ENCODE measurements at regions not wholly inside any gene's neighbourhood (a gene's known extent, or its start where the extent isn't known, plus 50 kb on each side); places are given as distances from the start of the nearest gene placed in this dataset.
A peak's percentile ranks its signal among the peaks of the same experiment; 100 is the strongest.
"Not testable (repeated sequence)": the region's sequence is repeated elsewhere in the genome, so short reads cannot be mapped to it uniquely, and the experiment has no call there.

DNA sequence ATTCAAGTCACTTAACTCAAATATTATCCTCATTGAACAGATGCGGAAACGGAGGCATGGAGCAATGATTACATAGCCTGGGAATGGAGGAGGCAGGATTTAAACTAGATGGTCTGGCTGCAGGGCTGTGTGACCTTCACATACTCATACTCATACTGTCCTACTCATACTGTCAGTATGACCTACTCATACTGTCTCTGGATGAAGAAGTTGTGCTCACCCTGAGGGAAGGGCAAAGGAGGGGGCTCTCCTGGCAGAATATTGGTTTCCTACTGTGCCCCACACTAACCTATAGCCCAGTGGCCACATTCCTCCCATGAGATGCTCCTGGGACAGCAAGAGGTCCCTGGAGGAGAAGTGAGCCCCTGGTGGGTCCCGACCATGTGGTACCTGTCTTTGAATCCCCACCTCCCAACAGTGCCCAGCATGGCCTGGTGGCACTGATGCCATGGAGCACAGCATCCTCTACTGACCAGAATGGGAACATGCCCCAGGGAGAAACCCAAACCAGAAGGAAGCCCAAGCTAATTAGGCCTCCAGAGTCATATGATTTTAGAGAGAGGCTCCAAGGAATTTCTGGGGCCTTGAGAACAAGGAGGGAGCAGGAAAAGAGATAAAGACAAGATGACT, 197.3 kb upstream of the SDK2 start:
- peak; percentile 51 for ATAC-seq

DNA sequence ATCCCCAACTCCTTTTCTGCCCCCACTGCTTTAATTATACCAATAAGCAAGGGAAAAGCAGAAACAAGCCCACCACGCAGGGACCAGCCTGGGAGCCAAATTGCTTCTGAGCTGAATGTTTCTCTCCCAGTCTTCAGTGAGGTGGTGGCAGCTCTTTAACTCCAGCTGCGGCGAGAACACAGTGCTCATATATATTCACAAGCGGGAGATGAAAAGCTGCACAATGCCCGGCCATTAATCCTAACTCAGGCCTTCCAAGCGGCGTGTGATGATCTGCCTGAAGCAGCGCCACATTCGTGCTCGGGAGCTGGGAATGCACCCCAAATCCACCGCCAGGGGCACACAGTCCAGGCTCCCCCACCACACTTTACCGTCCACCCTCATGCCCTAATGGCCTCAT, 203.7 kb upstream of the SDK2 start:
- ChIA-PET POLR2A (no interaction called here), CTCF (no interaction called here)
- intact Hi-C loops (cut with DNase I, micrococcal nuclease), result no loop called here
- Mint-ChIP-seq H3K4me3 (no peak overlapping the region), H3K36me3 (ENCODE audit: low read depth) (no peaks in the 10 kb centered on the region), H3K27me3 (no peaks in the 10 kb centered on the region), H3K27ac (no peak overlapping the region), H3K9me3 (ENCODE audit: low read depth) (no peaks in the 10 kb centered on the region), H3K4me1 (peaks cover 10% of the 10 kb centered on the region)
- no peak for ATAC-seq
- no peak for DNase-seq

More for the DNA sequence above, 197.3 kb upstream of the SDK2 start:
- Mint-ChIP-seq H3K27ac (no peak overlapping the region), H3K9me3 (ENCODE audit: low read depth) (peaks cover 7% of the 10 kb centered on the region), H3K4me1 (peaks cover 5% of the 10 kb centered on the region), H3K4me3 (no peak overlapping the region), H3K27me3 (no peaks in the 10 kb centered on the region), H3K36me3 (ENCODE audit: low read depth) (peaks cover 4% of the 10 kb centered on the region)
- CTCF ChIA-PET, result interaction anchor here (0.7 to 1.2 kb wide), 4 partner anchors 132 to 411 kb away, joined by 3 to 4 read pairs (median 3); no protein-coding TSS in a partner anchor
- POLR2A ChIA-PET, result interaction anchor here (0.5 kb wide), 1 partner anchor 134 kb away, joined by 3 read pairs; no protein-coding TSS in a partner anchor
- peak; percentile 28 for DNase-seq
- intact Hi-C loops (cut with DNase I, micrococcal nuclease), result loop anchor here in 1 of 2 experiments (1.0 kb wide), 1 partner anchor 412 kb away; no protein-coding TSS in a partner anchor

DNA sequence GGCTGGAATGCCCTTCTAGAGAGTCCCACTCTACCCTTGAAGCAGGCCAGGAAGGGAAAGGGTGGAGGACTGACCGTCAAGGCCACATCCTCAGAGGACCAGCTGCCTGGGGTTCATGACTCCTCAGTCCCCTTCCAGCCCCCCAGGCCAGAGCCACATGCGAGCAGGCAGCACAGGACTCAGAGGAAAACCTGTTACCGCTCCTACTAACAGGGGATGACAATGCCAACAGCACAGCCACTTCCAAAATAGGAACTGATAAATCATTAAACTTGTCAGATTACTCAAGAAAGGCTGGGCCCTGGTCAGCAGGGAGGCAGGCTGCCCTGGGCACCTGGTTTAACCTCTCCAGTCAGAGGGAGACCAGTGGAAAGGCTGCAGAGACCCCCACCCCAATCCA, 206.2 kb upstream of the SDK2 start:
- H3K27me3 Mint-ChIP-seq, result no peaks in the 10 kb centered on the region
- peaks cover 10% of the 10 kb centered on the region for H3K4me1 Mint-ChIP-seq
- H3K36me3 Mint-ChIP-seq (ENCODE audit: low read depth), result no peaks in the 10 kb centered on the region
- H3K27ac Mint-ChIP-seq, result no peak overlapping the region
- intact Hi-C loops (cut with DNase I, micrococcal nuclease), result no loop called here
- DNase-seq (no peak), ATAC-seq (no peak)
- CTCF ChIA-PET, result no interaction called here
- H3K9me3 Mint-ChIP-seq (ENCODE audit: low read depth), result peaks cover 13% of the 10 kb centered on the region
- no peak overlapping the region for H3K4me3 Mint-ChIP-seq
- POLR2A ChIA-PET, result no interaction called here

DNA sequence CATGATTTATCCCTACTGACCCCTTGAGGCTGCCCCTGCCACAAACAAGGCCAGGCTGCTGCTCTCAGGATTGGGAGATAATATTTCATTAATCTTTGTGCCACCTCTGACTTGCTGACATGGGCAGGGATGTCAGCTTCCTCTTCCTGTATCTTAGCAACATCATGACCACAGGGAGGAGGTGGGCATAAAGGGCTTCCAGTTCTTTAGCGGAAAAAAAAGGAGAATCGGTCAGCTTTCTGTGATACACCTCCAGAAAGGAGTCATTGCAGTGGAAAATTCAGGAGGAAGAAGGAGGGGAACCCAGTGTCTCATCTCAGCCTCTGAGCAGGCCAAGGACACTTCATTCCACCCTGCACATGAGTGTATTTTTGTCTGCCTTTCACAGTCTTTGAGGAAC, 206.8 kb upstream of the SDK2 start:
- POLR2A ChIA-PET, result no interaction called here
- Mint-ChIP-seq H3K27me3 (no peaks in the 10 kb centered on the region), H3K36me3 (ENCODE audit: low read depth) (no peaks in the 10 kb centered on the region), H3K9me3 (ENCODE audit: low read depth) (peaks cover 13% of the 10 kb centered on the region), H3K4me1 (peaks cover 10% of the 10 kb centered on the region), H3K4me3 (no peak overlapping the region), H3K27ac (no peak overlapping the region)
- intact Hi-C loops (cut with DNase I, micrococcal nuclease), result no loop called here
- CTCF ChIA-PET, result no interaction called here
- ATAC-seq (no peak), DNase-seq (no peak)

DNA sequence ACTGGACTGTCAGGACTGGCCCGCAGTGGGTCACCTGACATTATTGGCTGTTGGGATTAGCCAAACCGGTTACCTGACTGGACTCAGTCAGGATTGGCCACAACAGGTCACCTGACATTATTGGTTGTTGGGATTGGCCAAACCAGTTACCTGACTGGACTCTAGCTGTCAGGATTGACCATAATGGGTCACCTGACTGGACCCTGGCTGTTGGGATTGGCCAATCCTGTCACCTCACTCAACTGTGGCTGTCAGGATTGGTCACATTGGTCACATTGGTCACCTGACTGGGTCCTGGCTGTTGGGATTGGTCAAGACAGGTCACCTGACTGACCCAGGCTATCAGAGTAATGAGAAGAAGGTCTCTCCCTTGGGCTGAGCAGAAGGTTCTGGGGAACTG, 207.7 kb upstream of the SDK2 start:
- peaks cover 13% of the 10 kb centered on the region for H3K9me3 Mint-ChIP-seq (ENCODE audit: low read depth)
- intact Hi-C loops (cut with DNase I, micrococcal nuclease), result no loop called here
- H3K36me3 Mint-ChIP-seq (ENCODE audit: low read depth), result no peaks in the 10 kb centered on the region
- peaks cover 10% of the 10 kb centered on the region for H3K4me1 Mint-ChIP-seq
- POLR2A ChIA-PET, result no interaction called here
- CTCF ChIA-PET, result no interaction called here
- DNase-seq (no peak), ATAC-seq (no peak)
- no peak overlapping the region for H3K4me3 Mint-ChIP-seq
- H3K27ac Mint-ChIP-seq, result no peak overlapping the region
- H3K27me3 Mint-ChIP-seq, result no peaks in the 10 kb centered on the region

DNA sequence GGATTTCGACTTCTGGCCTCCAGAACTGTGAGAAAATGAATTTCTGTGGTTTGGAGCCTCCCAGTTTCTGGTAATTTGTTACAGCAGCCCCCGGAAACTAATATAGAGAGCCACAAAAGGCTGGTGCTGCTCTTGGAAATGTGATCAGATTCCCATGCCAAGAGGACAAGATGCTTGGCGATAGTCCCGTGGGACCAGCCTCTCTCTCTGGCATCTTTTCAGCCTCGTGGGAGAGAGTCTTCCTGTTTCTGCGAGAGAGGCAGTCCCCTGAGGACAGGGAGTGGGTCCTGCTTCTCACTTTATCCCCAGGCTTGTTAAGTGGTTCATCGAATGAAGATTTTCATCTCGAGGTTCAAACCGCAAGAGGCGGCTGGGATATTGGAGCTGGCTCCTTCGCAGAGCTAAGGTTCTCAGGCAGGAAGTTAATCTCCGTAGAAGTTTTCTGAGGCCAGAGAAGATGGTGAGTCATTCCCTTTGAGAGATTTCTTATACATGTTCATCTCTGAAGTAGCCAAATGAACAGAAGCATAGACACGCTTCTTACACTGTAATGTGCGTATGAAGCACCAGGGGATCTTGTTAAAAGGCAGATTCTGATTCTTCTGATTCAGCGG, 211.6 kb upstream of the SDK2 start:
- Mint-ChIP-seq H3K27ac (no peak overlapping the region), H3K4me1 (peaks cover 10% of the 10 kb centered on the region), H3K36me3 (ENCODE audit: low read depth) (no peaks in the 10 kb centered on the region), H3K27me3 (no peaks in the 10 kb centered on the region), H3K9me3 (ENCODE audit: low read depth) (peaks cover 13% of the 10 kb centered on the region), H3K4me3 (no peak overlapping the region)
- no peak for DNase-seq
- ATAC-seq, result peak; percentile 44
- ChIA-PET POLR2A (no interaction called here), CTCF (no interaction called here)
- intact Hi-C loops (cut with DNase I, micrococcal nuclease), result no loop called here

DNA sequence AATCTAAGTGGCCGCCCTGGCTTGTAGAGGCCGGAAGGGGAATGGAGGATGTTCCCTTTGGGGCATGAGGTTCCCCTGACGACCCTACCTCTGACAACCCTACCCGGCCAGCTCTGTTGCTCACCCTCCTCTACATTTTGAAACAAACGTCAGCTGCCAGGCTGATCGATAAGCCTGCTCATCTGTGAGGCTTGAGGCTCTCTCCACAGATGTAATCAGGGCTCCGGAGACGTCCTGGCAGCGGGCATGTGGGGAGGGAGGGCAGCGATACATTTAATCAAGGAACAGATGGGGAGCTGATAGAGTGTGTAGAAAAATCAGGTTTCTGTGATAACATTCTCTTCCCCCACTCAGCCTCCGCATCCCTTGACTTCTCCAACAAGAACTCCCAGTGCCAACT, 212.3 kb upstream of the SDK2 start:
- H3K27ac Mint-ChIP-seq, result no peak overlapping the region
- peaks cover 13% of the 10 kb centered on the region for H3K9me3 Mint-ChIP-seq (ENCODE audit: low read depth)
- no peaks in the 10 kb centered on the region for H3K27me3 Mint-ChIP-seq
- CTCF ChIA-PET, result no interaction called here
- ATAC-seq (no peak), DNase-seq (no peak)
- H3K36me3 Mint-ChIP-seq (ENCODE audit: low read depth), result no peaks in the 10 kb centered on the region
- intact Hi-C loops (cut with DNase I, micrococcal nuclease), result no loop called here
- POLR2A ChIA-PET, result no interaction called here
- peaks cover 2% of the 10 kb centered on the region for H3K4me1 Mint-ChIP-seq
- no peak overlapping the region for H3K4me3 Mint-ChIP-seq

DNA sequence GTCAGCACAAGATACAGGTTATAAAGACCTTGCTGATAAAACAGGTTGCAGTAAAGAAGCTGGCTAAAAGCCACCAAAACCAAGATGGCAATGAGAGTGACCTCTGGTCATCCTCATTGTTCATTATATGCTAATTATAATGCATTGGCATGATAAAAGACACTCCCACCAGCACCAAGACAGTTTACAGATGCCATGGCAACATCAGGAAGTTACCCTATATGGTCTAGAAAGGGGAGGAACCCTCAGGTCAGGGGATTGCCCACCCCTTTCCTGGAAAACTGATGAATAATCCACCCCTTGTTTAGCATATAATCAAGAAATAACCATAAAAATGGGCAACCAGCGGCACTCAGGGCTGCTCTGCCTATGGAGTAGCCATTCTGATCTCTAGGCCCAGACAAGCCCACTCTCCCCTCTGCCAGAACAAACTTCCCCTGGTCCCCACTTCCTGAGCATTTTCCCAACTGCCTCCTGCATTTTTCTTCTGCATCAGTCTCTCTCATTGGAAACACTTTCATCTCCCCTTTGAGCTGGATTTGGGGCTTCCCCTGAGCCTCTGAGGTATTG, 215.3 kb upstream of the SDK2 start:
- H3K9me3 Mint-ChIP-seq (ENCODE audit: low read depth); H3K4me1 Mint-ChIP-seq; intact Hi-C loops (cut with DNase I, micrococcal nuclease); DNase-seq; H3K27me3 Mint-ChIP-seq; H3K4me3 Mint-ChIP-seq; CTCF ChIA-PET; H3K36me3 Mint-ChIP-seq (ENCODE audit: low read depth); POLR2A ChIA-PET; H3K27ac Mint-ChIP-seq: not testable (repeated sequence)
- peak; percentile 36 for ATAC-seq

DNA sequence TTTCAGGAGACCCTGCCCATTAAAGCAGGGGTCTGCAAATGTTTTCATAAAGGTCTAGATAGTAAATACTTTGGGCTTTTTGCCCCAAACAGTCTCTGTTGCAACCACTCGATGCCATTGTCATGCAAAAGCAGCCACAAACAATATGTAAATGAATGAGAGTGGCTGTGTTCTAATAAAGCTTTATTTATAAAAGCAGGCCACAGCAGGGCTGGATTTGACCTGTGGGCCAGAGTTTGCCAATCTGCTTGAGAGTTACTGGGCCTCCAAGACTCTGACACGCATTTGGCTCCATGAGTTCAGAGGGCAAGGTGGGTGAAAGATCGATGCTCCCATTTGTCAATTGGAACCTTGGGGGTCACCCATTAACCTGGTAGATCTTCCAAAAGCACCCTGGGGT, 217.3 kb upstream of the SDK2 start:
- Mint-ChIP-seq H3K36me3 (ENCODE audit: low read depth) (no peaks in the 10 kb centered on the region), H3K27ac (no peak overlapping the region), H3K27me3 (no peaks in the 10 kb centered on the region), H3K9me3 (ENCODE audit: low read depth) (no peaks in the 10 kb centered on the region), H3K4me3 (no peak overlapping the region), H3K4me1 (peaks cover 2% of the 10 kb centered on the region)
- CTCF ChIA-PET, result no interaction called here
- POLR2A ChIA-PET, result no interaction called here
- DNase-seq (no peak), ATAC-seq (no peak)
- intact Hi-C loops (cut with DNase I, micrococcal nuclease), result no loop called here

DNA sequence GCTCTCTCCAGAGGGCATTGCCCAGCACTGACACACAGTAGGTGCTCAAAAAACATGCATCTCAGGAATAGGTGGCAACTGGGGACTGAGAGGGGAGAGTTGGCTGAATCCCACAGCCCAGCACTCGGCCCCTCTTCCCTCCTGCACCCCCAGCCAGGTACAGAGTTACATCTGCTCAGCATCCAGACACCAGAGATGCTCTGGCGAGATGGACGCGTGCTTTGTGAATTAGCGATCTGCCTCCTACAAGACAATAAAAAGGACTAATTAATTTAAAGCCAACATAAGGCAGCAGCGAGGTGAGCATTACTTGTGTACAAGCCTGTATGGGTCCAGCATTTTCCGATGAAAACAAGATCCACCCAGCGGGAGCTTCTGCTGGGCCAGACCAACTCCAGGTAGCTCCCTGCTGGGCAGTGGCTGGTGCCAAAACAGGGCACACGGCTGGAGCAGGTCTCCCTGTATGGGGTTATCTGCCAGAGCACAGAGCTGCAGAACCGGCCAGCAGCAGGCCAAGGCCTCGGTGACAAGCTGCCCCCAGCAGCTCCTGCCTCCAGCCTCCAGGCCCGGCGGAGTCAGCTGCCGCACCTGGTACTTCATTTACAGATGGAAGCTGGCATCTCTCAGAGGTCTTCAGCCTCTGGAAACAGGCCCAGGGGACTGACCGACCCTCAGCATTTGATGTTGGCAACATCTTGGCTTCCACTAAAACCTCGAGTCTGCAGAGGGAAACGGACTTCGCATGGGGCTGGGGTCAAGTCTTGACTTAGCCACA, 219.7 kb upstream of the SDK2 start:
- H3K27me3 Mint-ChIP-seq, result no peaks in the 10 kb centered on the region
- H3K4me3 Mint-ChIP-seq, result no peak overlapping the region
- no peaks in the 10 kb centered on the region for H3K9me3 Mint-ChIP-seq (ENCODE audit: low read depth)
- DNase-seq, result no peak
- POLR2A ChIA-PET, result no interaction called here
- peaks cover 2% of the 10 kb centered on the region for H3K4me1 Mint-ChIP-seq
- no peak for ATAC-seq
- CTCF ChIA-PET, result no interaction called here
- intact Hi-C loops (cut with DNase I, micrococcal nuclease), result no loop called here
- no peaks in the 10 kb centered on the region for H3K36me3 Mint-ChIP-seq (ENCODE audit: low read depth)
- no peak overlapping the region for H3K27ac Mint-ChIP-seq

DNA sequence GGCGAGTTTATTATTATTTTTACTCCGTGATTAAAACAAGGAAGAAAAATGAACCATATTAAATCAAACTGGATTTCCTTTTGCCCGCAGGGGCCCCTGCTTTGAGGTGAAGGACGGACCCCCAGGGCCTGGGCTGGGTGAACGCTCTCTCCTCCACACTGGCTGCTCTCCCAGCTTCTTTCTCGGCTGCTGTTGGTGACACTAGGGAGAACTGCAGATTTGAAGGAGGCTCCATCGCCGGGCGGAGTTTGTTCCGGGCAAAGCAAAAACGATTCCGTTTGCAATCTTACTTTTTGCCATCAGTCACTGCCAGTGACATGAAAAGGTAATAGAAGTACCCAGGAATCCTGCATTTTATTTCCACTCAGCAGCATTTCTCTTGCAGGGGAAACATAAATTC, 221.6 kb upstream of the SDK2 start:
- ChIA-PET POLR2A (no interaction called here), CTCF (no interaction called here)
- no peaks in the 10 kb centered on the region for H3K4me1 Mint-ChIP-seq
- ATAC-seq, result no peak
- H3K27ac Mint-ChIP-seq, result no peak overlapping the region
- H3K9me3 Mint-ChIP-seq (ENCODE audit: low read depth), result no peaks in the 10 kb centered on the region
- no peak for DNase-seq
- no peak overlapping the region for H3K4me3 Mint-ChIP-seq
- H3K27me3 Mint-ChIP-seq, result no peaks in the 10 kb centered on the region
- intact Hi-C loops (cut with DNase I, micrococcal nuclease), result no loop called here
- no peaks in the 10 kb centered on the region for H3K36me3 Mint-ChIP-seq (ENCODE audit: low read depth)

DNA sequence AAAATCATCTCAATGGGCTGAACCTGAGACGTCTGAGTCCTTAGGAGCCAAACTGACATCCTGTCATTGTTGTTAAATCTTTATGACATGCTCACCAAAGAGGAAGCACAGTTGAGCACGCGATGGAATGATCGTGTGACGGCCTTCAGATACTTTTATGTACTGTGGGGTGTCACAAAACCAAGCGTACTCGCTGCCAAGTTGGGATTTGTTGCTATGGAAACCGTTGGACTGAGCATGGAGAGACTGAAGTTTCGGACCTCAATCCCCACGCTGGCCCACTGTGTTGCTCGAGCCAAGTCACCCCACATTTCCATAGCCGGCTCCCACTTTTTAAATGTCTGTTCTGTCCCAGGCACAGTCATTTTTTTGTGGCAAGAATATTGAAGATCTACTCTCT, 222.8 kb upstream of the SDK2 start:
- H3K9me3 Mint-ChIP-seq (ENCODE audit: low read depth), result no peaks in the 10 kb centered on the region
- H3K4me1 Mint-ChIP-seq, result no peaks in the 10 kb centered on the region
- H3K27ac Mint-ChIP-seq, result no peak overlapping the region
- no peaks in the 10 kb centered on the region for H3K27me3 Mint-ChIP-seq
- no peak overlapping the region for H3K4me3 Mint-ChIP-seq
- DNase-seq, result no peak
- POLR2A ChIA-PET, result no interaction called here
- H3K36me3 Mint-ChIP-seq (ENCODE audit: low read depth), result no peaks in the 10 kb centered on the region
- intact Hi-C loops (cut with DNase I, micrococcal nuclease), result no loop called here
- no peak for ATAC-seq
- CTCF ChIA-PET, result no interaction called here

Measured in activated CD4-positive, alpha-beta T cell treated with anti-CD3 and anti-CD28 coated beads for 36 hours (primary cell).